B cell (primary cell): ENCODE measurements at regions not wholly inside any gene's neighbourhood (a gene's known extent, or its start where the extent isn't known, plus 50 kb on each side); places are given as distances from the start of the nearest gene placed in this dataset.

ENCODE experiments used
- CTCF ChIP-seq: fragments of 200-600 bp; IDR thresholded peaks from one replicate; pipeline ENCODE4 v1.8.0; 2022; ENCODE audit warnings: antibody characterized with exemption, mild to moderate bottlenecking
- EZH2 ChIP-seq: IDR thresholded peaks from 2 replicates; pipeline ENCODE4 v1.6.1; 2012; ENCODE audit warnings: borderline replicate concordance, low read depth, mild to moderate bottlenecking, moderate library complexity, low read length; ENCODE audit not compliant: insufficient read depth, poor library complexity, severe bottlenecking

- TF ChIP-seq EZH2 = no peak
- no peak for TF ChIP-seq CTCF
Observed at GRCh38 chr10:113475381-113475807, 77.5 kb upstream of the HABP2 start.
